HepG2 (cell line): ENCODE measurements at regions not wholly inside any gene's neighbourhood (a gene's known extent, or its start where the extent isn't known, plus 50 kb on each side); places are given as distances from the start of the nearest gene placed in this dataset.

ENCODE experiments used
- ATAC-seq: fragments of 200-7000 bp; cut with Tn5 transposase; 3 replicates; pipeline ENCODE4 v1.9.1; 2020; ENCODE audit warnings: mild to moderate bottlenecking, moderate library complexity
- BruUV-seq: library from RNA; stranded (reverse); fragments of 400-500 nt; replicated peaks from 2 replicates; lab custom pipeline; 2021; lab: Mats Ljungman, UMichigan
- CTCF ChIA-PET: fragments of 300-600 bp; formaldehyde crosslinking; extraction: SDS; loops from one replicate; lab custom pipeline; 2021; ENCODE audit warnings: low total read pairs, inconsistent platforms, low intra/inter-chr PET ratio; lab: Yijun Ruan, JAX
- POLR2A ChIA-PET: fragments of 350-600 bp; sonication (Branson Sonifier 250); formaldehyde crosslinking; loops from one replicate; lab custom pipeline; 2020; ENCODE audit warnings: antibody characterized with exemption, inconsistent platforms; lab: Yijun Ruan, JAX
- DNase-seq: peaks from one replicate; pipeline ENCODE4 v3.0.0-alpha.2; 2015; ENCODE audit warnings: low spot score
- FAIRE-seq: peaks from 3 replicates; lab custom pipeline; 2011; peaks lifted over from hg19 to GRCh38; lab: Jason Lieb, UNC
- H2AFZ ChIP-seq: one replicate; pipeline ENCODE4 v1.6.1; 2011; ENCODE audit warnings: low read length, inconsistent platforms
- H3K27ac ChIP-seq: fragments of 300-600 bp; 3 replicates; pipeline ENCODE4 v1.8.0; 2011; ENCODE audit warnings: mixed run types, mild to moderate bottlenecking, mixed read lengths, low read length, inconsistent platforms; ENCODE audit not compliant: insufficient read depth; ENCODE audit errors: extremely low read length
- H3K27me3 ChIP-seq, 2 experiments: fragments of 200-600 bp in 1 of 2; 2 replicates in 1 of 2; 3 replicates in 1 of 2; pipeline versions ENCODE4 v1.6.0 to v1.8.0; 2011; ENCODE audit warnings: low read length in 2 of 2, mild to moderate bottlenecking in 2 of 2, moderate library complexity in 2 of 2, inconsistent platforms in 1 of 2; ENCODE audit not compliant: insufficient read depth in 2 of 2, control insufficient read depth in 1 of 2
- H3K36me3 ChIP-seq, 2 experiments: fragments of 200-600 bp in 1 of 2; replicated peaks in 1 of 2; 2 replicates in 1 of 2; 3 replicates in 1 of 2; pipeline versions ENCODE4 v1.5.1 to v1.8.0; 2011; ENCODE audit warnings: low read length in 2 of 2, inconsistent platforms in 1 of 2; ENCODE audit not compliant: insufficient read depth in 2 of 2, control insufficient read depth in 1 of 2
- H3K4me1 ChIP-seq: 2 replicates; pipeline ENCODE4 v1.5.1; 2012; ENCODE audit warnings: low read length, inconsistent platforms; ENCODE audit not compliant: insufficient read depth
- H3K4me2 ChIP-seq: 2 replicates; pipeline ENCODE4 v1.6.0; 2011; ENCODE audit warnings: low read depth, low read length, inconsistent platforms
- H3K4me3 ChIP-seq, 3 experiments: fragments of 200-600 bp in 1 of 3; sonication (generic), shearing (Covaris generic) in 1 of 3; replicated peaks in 1 of 3; 2 replicates each; pipeline ENCODE4 v1.5.1; 2011 to 2016; ENCODE audit warnings: low read length in 3 of 3, inconsistent platforms in 2 of 3, low read depth in 2 of 3, mild to moderate bottlenecking in 2 of 3, control low read depth in 1 of 3, mixed read lengths in 1 of 3; ENCODE audit not compliant: insufficient read depth in 1 of 3
- H3K79me2 ChIP-seq: one replicate; pipeline ENCODE4 v1.6.1; 2011; ENCODE audit warnings: low read length, inconsistent platforms; ENCODE audit not compliant: insufficient read depth
- H3K9ac ChIP-seq: 2 replicates; pipeline ENCODE4 v1.6.0; 2011; ENCODE audit warnings: mild to moderate bottlenecking, low read depth, low read length, inconsistent platforms; ENCODE audit not compliant: insufficient read depth
- H3K9me3 ChIP-seq: 2 replicates; pipeline ENCODE4 v1.5.1; 2012; ENCODE audit warnings: mild to moderate bottlenecking, low read length
- H4K20me1 ChIP-seq: 2 replicates; pipeline ENCODE4 v1.6.0; 2011; ENCODE audit warnings: inconsistent platforms, mild to moderate bottlenecking, low read length, moderate library complexity; ENCODE audit not compliant: insufficient read depth
- ATAD3A ChIP-seq: sonication (generic); formaldehyde crosslinking; IDR thresholded peaks from 2 replicates; pipeline ENCODE4 v1.4.0; 2020; ENCODE audit warnings: missing genetic modification reagents
- MIER2 ChIP-seq: IDR thresholded peaks from 2 replicates; pipeline ENCODE4 v1.6.1; 2016; ENCODE audit warnings: missing biosample characterization, missing genetic modification reagents
- ONECUT2 ChIP-seq: sonication (generic); formaldehyde crosslinking; IDR thresholded peaks from 2 replicates; pipeline ENCODE4 v1.4.0; 2020; ENCODE audit warnings: missing genetic modification reagents
- PHF21A ChIP-seq: sonication (generic); formaldehyde crosslinking; IDR thresholded peaks from 2 replicates; pipeline ENCODE4 v1.5.0; 2020; ENCODE audit warnings: mild to moderate bottlenecking, missing genetic modification reagents
- PLRG1 ChIP-seq: fragments of 450-650 bp; conservative IDR thresholded peaks from 2 replicates; pipeline ENCODE4 v1.6.1; 2016
- RXRA ChIP-seq: sonication (generic); formaldehyde crosslinking; IDR thresholded peaks from 2 replicates; pipeline ENCODE4 v1.5.1; 2020; ENCODE audit warnings: missing genetic modification reagents
- XBP1 ChIP-seq: sonication (generic); formaldehyde crosslinking; IDR thresholded peaks from 2 replicates; pipeline ENCODE4 v1.5.0; 2020; ENCODE audit warnings: missing genetic modification reagents
- ZBTB44 ChIP-seq: sonication (generic); formaldehyde crosslinking; IDR thresholded peaks from 2 replicates; pipeline ENCODE4 v1.4.0; 2020; ENCODE audit warnings: missing genetic modification reagents
- ZNF224 ChIP-seq: sonication (generic); formaldehyde crosslinking; IDR thresholded peaks from 2 replicates; pipeline ENCODE4 v1.5.0; 2020; ENCODE audit warnings: mild to moderate bottlenecking, missing genetic modification reagents
- ZNF276 ChIP-seq: sonication (generic); formaldehyde crosslinking; IDR thresholded peaks from 2 replicates; pipeline ENCODE4 v1.4.0; 2020; ENCODE audit warnings: mild to moderate bottlenecking, low read depth, missing genetic modification reagents
- ZNF34 ChIP-seq: sonication (generic); formaldehyde crosslinking; IDR thresholded peaks from 2 replicates; pipeline ENCODE4 v1.4.0; 2020; ENCODE audit warnings: mild to moderate bottlenecking, missing genetic modification reagents, borderline replicate concordance
- ZNF513 ChIP-seq: sonication (generic); formaldehyde crosslinking; conservative IDR thresholded peaks from 2 replicates; pipeline ENCODE4 v1.5.0; 2020; ENCODE audit warnings: missing genetic modification reagents
- ZNF777 ChIP-seq: sonication (generic); formaldehyde crosslinking; IDR thresholded peaks from 2 replicates; pipeline ENCODE4 v1.4.0; 2020; ENCODE audit warnings: missing genetic modification reagents
- ZNF800 ChIP-seq: sonication (generic); formaldehyde crosslinking; IDR thresholded peaks from 2 replicates; pipeline ENCODE4 v1.4.0; 2020; ENCODE audit warnings: missing genetic modification reagents
- ZNF839 ChIP-seq: sonication (generic); formaldehyde crosslinking; IDR thresholded peaks from 2 replicates; pipeline ENCODE4 v1.4.0; 2020; ENCODE audit warnings: missing genetic modification reagents, mild to moderate bottlenecking, borderline replicate concordance
- ZSCAN9 ChIP-seq: IDR thresholded peaks from 2 replicates; pipeline ENCODE4 v1.6.1; 2016; ENCODE audit warnings: borderline replicate concordance
- WGBS: methylation state at CpG from one replicate; pipeline ENCODE4 v1.1.6; 2017; ENCODE audit warnings: low lambda C conversion rate; 5-methylcytosine and 5-hydroxymethylcytosine counted together
- in situ Hi-C: cut with HindIII; loops from 2 replicates; pipeline ENCODE4 v1.10.0; 2017; ENCODE audit warnings: low pct_unique_long_range_greater_than_20kb; ENCODE audit not compliant: extremely low pct_ligation_motif_present
- intact Hi-C: fragments of 100-400 bp; cut with micrococcal nuclease; formaldehyde crosslinking; loops from one replicate; pipeline ENCODE4 v1.10.0; 2022; ENCODE audit not compliant: unreplicated experiment

GRCh38 chr13:107360010-107360409 lies 792.1 kb upstream of the ARGLU1 start (continued):
- TF ChIP-seq ATAD3A (CRISPR knock-in tag) = no peak
- TF ChIP-seq MIER2 (CRISPR knock-in tag) = no peak
- TF ChIP-seq ZNF34 (CRISPR knock-in tag) = no peak

GRCh38 chr13:107358866-107359265 lies 790.9 kb upstream of the ARGLU1 start:
- no peak overlapping the region for H3K4me3 ChIP-seq
- no peaks in the 10 kb centered on the region for H3K79me2 ChIP-seq
- H3K9ac ChIP-seq = no peak overlapping the region
- no peaks in the 10 kb centered on the region for H4K20me1 ChIP-seq
- FAIRE-seq (no peak), DNase-seq (no peak), ATAC-seq (no peak)
- ChIA-PET POLR2A (no interaction called here), CTCF (no interaction called here)
- WGBS = 4% methylated on average over 1 of the region's 1 CpG
- no peak overlapping the region for H2AFZ ChIP-seq
- no peak overlapping the region for H3K4me2 ChIP-seq
- no peaks in the 10 kb centered on the region for H3K27me3 ChIP-seq
- no peaks in the 10 kb centered on the region for H3K36me3 ChIP-seq
- H3K27ac ChIP-seq = no peak overlapping the region
- in situ Hi-C loops = no loop called here
- no TSS peak for BruUV-seq
- no peaks in the 10 kb centered on the region for H3K4me1 ChIP-seq
- H3K9me3 ChIP-seq = no peaks in the 10 kb centered on the region
- intact Hi-C loops = no loop called here
- TF ChIP-seq XBP1 (CRISPR knock-in tag) (no peak), ONECUT2 (CRISPR knock-in tag) (no peak), RXRA (CRISPR knock-in tag) (no peak), ZNF276 (CRISPR knock-in tag) (no peak), ZNF224 (no peak), PLRG1 (no peak), ZNF800 (CRISPR knock-in tag) (no peak), ZNF777 (CRISPR knock-in tag) (no peak), ZNF513 (no peak), PHF21A (no peak), ZSCAN9 (CRISPR knock-in tag) (no peak), ZNF839 (CRISPR knock-in tag) (no peak), ZBTB44 (CRISPR knock-in tag) (no peak)
